K562 (cell line): ENCODE measurements at regions not wholly inside any gene's neighbourhood (a gene's known extent, or its start where the extent isn't known, plus 50 kb on each side); places are given as distances from the start of the nearest gene placed in this dataset.

Source experiments
- ATAC-seq: fragments of 200-7000 bp; cut with Tn5 transposase; 3 replicates; pipeline ENCODE4 v1.9.1; 2020; ENCODE audit warnings: moderate library complexity
- BruUV-seq: library from RNA; stranded (reverse); fragments of 400-500 nt; replicated peaks from 2 replicates; lab custom pipeline; 2021; lab: Mats Ljungman, UMichigan
- CTCF ChIA-PET: fragments of 300-600 bp; formaldehyde crosslinking; extraction: SDS; loops from one replicate; lab custom pipeline; 2021; ENCODE audit warnings: low intra/inter-chr PET ratio; lab: Yijun Ruan, JAX
- POLR2A ChIA-PET: fragments of 300-600, 350-650 bp; sonication (Branson Sonifier 250); formaldehyde crosslinking; extraction: SDS; loops from one replicate; lab custom pipeline; 2021; ENCODE audit warnings: antibody characterized with exemption, inconsistent platforms; lab: Yijun Ruan, JAX
- DNase-seq, 4 experiments: peaks; one replicate each; pipeline versions ENCODE4 v3.0.0 to v3.0.0-alpha.2; 2011 to 2018; ENCODE audit warnings: low spot score in 3 of 4, mixed read lengths in 3 of 4; ENCODE audit errors: extremely low read depth in 1 of 4
- FAIRE-seq: peaks from 2 replicates; lab custom pipeline; 2011; peaks lifted over from hg19 to GRCh38; lab: Jason Lieb, UNC
- H2AFZ ChIP-seq: 2 replicates; pipeline ENCODE4 v1.6.0; 2011; ENCODE audit warnings: low read depth, low read length, control low read depth, inconsistent platforms
- H3K27ac ChIP-seq: fragments of 200-600 bp; 3 replicates; pipeline ENCODE4 v1.8.0; 2011; ENCODE audit warnings: low read depth, mild to moderate bottlenecking, control low read depth, inconsistent platforms, low read length, moderate library complexity, mixed read lengths; ENCODE audit errors: extremely low read depth
- H3K27me3 ChIP-seq, 2 experiments: fragments of 300-600 bp in 1 of 2; 2 replicates in 1 of 2; 3 replicates in 1 of 2; pipeline versions ENCODE4 v1.6.0 to v1.8.0; 2011; ENCODE audit warnings: inconsistent platforms in 2 of 2, low read length in 2 of 2, mild to moderate bottlenecking in 1 of 2, mixed read lengths in 1 of 2, moderate library complexity in 1 of 2; ENCODE audit not compliant: control insufficient read depth in 2 of 2, insufficient read depth in 2 of 2
- H3K36me3 ChIP-seq: fragments of 300-600 bp; 3 replicates; pipeline ENCODE4 v1.8.0; 2011; ENCODE audit warnings: mild to moderate bottlenecking, low read length, inconsistent platforms; ENCODE audit not compliant: control insufficient read depth, insufficient read depth
- H3K4me1 ChIP-seq, 2 experiments: fragments of 200-600 bp in 1 of 2; replicated peaks in 1 of 2; 2 replicates in 1 of 2; 3 replicates in 1 of 2; pipeline versions ENCODE4 v1.5.1 to v1.8.0; 2011; ENCODE audit warnings: inconsistent platforms in 2 of 2, low read length in 2 of 2, mild to moderate bottlenecking in 1 of 2, mixed read lengths in 1 of 2, moderate library complexity in 1 of 2; ENCODE audit not compliant: control insufficient read depth in 2 of 2, insufficient read depth in 2 of 2
- H3K4me2 ChIP-seq: 2 replicates; pipeline ENCODE4 v1.6.1; 2011; ENCODE audit warnings: low read length, control low read depth, inconsistent platforms, mixed read lengths; ENCODE audit not compliant: insufficient read depth
- H3K4me3 ChIP-seq: fragments of 200-600 bp; sonication (generic), shearing (Covaris generic); 2 replicates; pipeline ENCODE4 v1.5.1; 2016; ENCODE audit warnings: control low read depth, inconsistent platforms
- H3K79me2 ChIP-seq: fragments of 200-600 bp; 3 replicates; pipeline ENCODE4 v1.8.0; 2011; ENCODE audit warnings: low read length, inconsistent platforms; ENCODE audit not compliant: control insufficient read depth, insufficient read depth
- H3K9ac ChIP-seq, 2 experiments: 2 replicates each; pipeline versions ENCODE4 v1.6.0 to v1.6.1; 2011; ENCODE audit warnings: low read depth in 2 of 2, low read length in 2 of 2, control low read depth in 1 of 2, inconsistent platforms in 1 of 2, mild to moderate bottlenecking in 1 of 2, mixed read lengths in 1 of 2; ENCODE audit not compliant: insufficient read depth in 1 of 2
- H3K9me1 ChIP-seq: one replicate; pipeline ENCODE4 v1.6.0; 2011; ENCODE audit warnings: inconsistent platforms, mild to moderate bottlenecking, low read length, moderate library complexity; ENCODE audit not compliant: control insufficient read depth, insufficient read depth
- H3K9me3 ChIP-seq: replicated peaks from 2 replicates; pipeline ENCODE4 v1.5.1; 2011; ENCODE audit warnings: low read depth, low read length, inconsistent platforms; ENCODE audit not compliant: control insufficient read depth, insufficient read depth
- H4K20me1 ChIP-seq: replicated peaks from 2 replicates; pipeline ENCODE4 v1.6.1; 2011; ENCODE audit warnings: low read length, inconsistent platforms, mixed read lengths; ENCODE audit not compliant: control insufficient read depth, insufficient read depth
- ATF7 ChIP-seq: fragments of 450-650 bp; IDR thresholded peaks from 2 replicates; pipeline ENCODE4 v1.7.1; 2014; ENCODE audit warnings: mild to moderate bottlenecking, moderate library complexity
- BDP1 ChIP-seq: IDR thresholded peaks from 3 replicates; pipeline ENCODE4 v1.6.1; 2011; ENCODE audit not compliant: insufficient read length, insufficient read depth
- CHAMP1 ChIP-seq: fragments of 450-650 bp; IDR thresholded peaks from 2 replicates; pipeline ENCODE4 v1.6.1; 2016; ENCODE audit warnings: mild to moderate bottlenecking
- CREM ChIP-seq: IDR thresholded peaks from 2 replicates; pipeline ENCODE4 v1.6.1; 2014; ENCODE audit warnings: antibody characterized with exemption, low read depth
- FOXJ3 ChIP-seq: sonication (generic); formaldehyde crosslinking; IDR thresholded peaks from 2 replicates; pipeline ENCODE4 v1.4.0; 2020; ENCODE audit warnings: mild to moderate bottlenecking, missing genetic modification reagents
- HDAC8 ChIP-seq: fragments of 450-650 bp; IDR thresholded peaks from 2 replicates; pipeline ENCODE4 v1.6.1; 2016; ENCODE audit warnings: mild to moderate bottlenecking, missing genetic modification characterization, moderate library complexity, missing compliant biosample characterization
- MEF2D ChIP-seq: conservative IDR thresholded peaks from 2 replicates; pipeline ENCODE4 v1.6.1; 2016; ENCODE audit warnings: low read depth, missing genetic modification characterization, missing compliant biosample characterization
- POLR2G ChIP-seq: fragments of 200-400 bp; formaldehyde crosslinking; IDR thresholded peaks from 2 replicates; pipeline ENCODE4 v1.6.1; 2017; ENCODE audit warnings: low read depth, mild to moderate bottlenecking, antibody characterized with exemption, low read length, moderate library complexity
- PPARD ChIP-seq: fragments of 250-450 bp; sonication (Bioruptor Pico); IDR thresholded peaks from 2 replicates; pipeline ENCODE4 v1.8.0; 2022; ENCODE audit warnings: inconsistent platforms, mild to moderate bottlenecking, moderate library complexity
- ZNF12 ChIP-seq: sonication (generic); formaldehyde crosslinking; IDR thresholded peaks from 2 replicates; pipeline ENCODE4 v1.4.0; 2020; ENCODE audit warnings: mild to moderate bottlenecking, missing genetic modification reagents
- ZNF316 ChIP-seq: fragments of 450-650 bp; IDR thresholded peaks from 2 replicates; pipeline ENCODE4 v1.6.1; 2016
- ZNF398 ChIP-seq: fragments of 250-450 bp; sonication (Bioruptor Pico); IDR thresholded peaks from 2 replicates; pipeline ENCODE4 v1.8.0; 2021; ENCODE audit warnings: moderate library complexity, mild to moderate bottlenecking, inconsistent platforms
- ZNF431 ChIP-seq: sonication (generic); formaldehyde crosslinking; IDR thresholded peaks from 2 replicates; pipeline ENCODE4 v1.8.0; 2022; ENCODE audit warnings: mild to moderate bottlenecking, missing genetic modification reagents
- ZSCAN32 ChIP-seq: fragments of 450-650 bp; formaldehyde crosslinking; IDR thresholded peaks from 2 replicates; pipeline ENCODE4 v1.4.0; 2020; ENCODE audit warnings: mild to moderate bottlenecking, moderate library complexity
- WGBS: fragments of 100-300 bp; shearing (Covaris generic); methylation state at CpG from one replicate; pipeline ENCODE4 v1.1.6; 2016; ENCODE audit warnings: low coverage, mixed read lengths; ENCODE audit not compliant: insufficient coverage; ENCODE audit errors: missing lambda C conversion rate; 5-methylcytosine and 5-hydroxymethylcytosine counted together
- in situ Hi-C: fragments of 300-500 bp; cut with MboI; formaldehyde crosslinking; loops from 4 replicates; pipeline ENCODE4 v1.15.0; 2018; ENCODE audit warnings: inconsistent platforms, mixed read lengths
- intact Hi-C: fragments of 100-400 bp; cut with micrococcal nuclease; formaldehyde crosslinking; loops from 2 replicates; pipeline ENCODE4 v1.14.2; 2022

DNA sequence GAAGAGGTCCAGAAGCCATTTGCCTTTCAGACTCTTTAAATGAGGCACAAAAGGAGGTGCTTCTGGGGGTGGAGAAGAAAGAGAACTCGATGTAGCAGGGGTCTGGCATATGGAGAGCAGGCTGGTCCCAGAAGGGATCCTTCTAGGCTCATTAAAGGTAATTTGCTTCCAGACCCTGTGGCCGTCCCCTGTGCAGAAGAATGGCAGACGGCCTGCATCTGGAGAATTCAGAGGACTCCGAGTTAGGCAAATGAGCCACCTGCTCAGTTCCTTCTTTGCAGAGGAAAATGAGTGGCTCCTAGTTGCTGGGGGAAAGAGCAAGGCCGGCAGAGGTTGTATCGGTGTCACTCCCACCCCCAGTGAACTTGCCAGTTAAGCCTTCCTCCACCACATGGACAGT is 73.8 kb upstream of the FAM180A start:
- POLR2A ChIA-PET, result no interaction called here
- no peaks in the 10 kb centered on the region for H3K9me1 ChIP-seq
- no peak overlapping the region for H3K4me2 ChIP-seq
- H3K79me2 ChIP-seq, result no peaks in the 10 kb centered on the region
- intact Hi-C loops (no loop called here), in situ Hi-C loops (loop anchor here (25.0 kb wide), 2 partner anchors 1040 to 1640 kb away; partner anchors contain the start of gene CHRM2)
- H4K20me1 ChIP-seq, result no peaks in the 10 kb centered on the region
- H3K9me3 ChIP-seq, result no peaks in the 10 kb centered on the region
- no peaks in the 10 kb centered on the region for H3K4me1 ChIP-seq
- WGBS, result 1% methylated on average over 6 of the region's 6 CpGs
- ATAC-seq (no peak), FAIRE-seq (no peak), DNase-seq (no peak)
- TF ChIP-seq ZNF431 (CRISPR knock-in tag) (no peak), BDP1 (no peak), POLR2G (no peak)
- no peaks in the 10 kb centered on the region for H3K36me3 ChIP-seq
- H2AFZ ChIP-seq, result no peak overlapping the region
- H3K4me3 ChIP-seq, result no peak overlapping the region
- BruUV-seq, result no TSS peak
- no peak overlapping the region for H3K27ac ChIP-seq
- no peak overlapping the region for H3K9ac ChIP-seq
- CTCF ChIA-PET, result no interaction called here
- peaks cover 50 to 69% of the 10 kb centered on the region in 2 experiments for H3K27me3 ChIP-seq

DNA sequence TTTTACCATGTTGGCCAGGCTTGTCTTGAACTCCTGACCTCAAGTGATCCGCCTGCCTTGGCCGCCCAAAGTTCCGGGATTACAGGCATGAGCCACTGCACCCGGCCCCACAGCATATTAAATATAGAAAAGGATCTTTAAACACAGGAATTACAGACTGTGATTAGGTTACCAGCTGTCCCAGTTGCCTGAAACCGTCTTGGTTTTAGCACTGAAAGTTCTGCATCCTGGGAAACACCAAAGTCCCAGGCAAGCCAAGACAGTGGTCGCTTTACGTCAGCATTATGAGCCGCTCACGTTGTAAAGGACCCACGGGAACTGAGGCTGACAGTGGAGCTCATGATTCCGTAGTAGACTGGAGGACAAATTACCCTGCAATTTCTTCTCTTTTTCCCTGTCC is 69.0 kb upstream of the FAM180A start:
- intact Hi-C loops (no loop called here), in situ Hi-C loops (loop anchor here (25.0 kb wide), 2 partner anchors 1045 to 1645 kb away; partner anchors contain the start of gene CHRM2)
- FAIRE-seq (no peak), ATAC-seq (peak; percentile 33; the same call in 1 of the 3 replicates)
- no peaks in the 10 kb centered on the region for H3K36me3 ChIP-seq
- H3K9me3 ChIP-seq, result no peaks in the 10 kb centered on the region
- H3K79me2 ChIP-seq, result no peaks in the 10 kb centered on the region
- no peak overlapping the region for H3K9ac ChIP-seq
- no TSS peak for BruUV-seq
- H3K4me1 ChIP-seq, result no peaks in the 10 kb centered on the region
- ChIA-PET CTCF (no interaction called here), POLR2A (interaction anchor here (0.6 kb wide), 1 partner anchor 135 kb away, joined by 3 read pairs; no protein-coding TSS in a partner anchor)
- H2AFZ ChIP-seq, result peak overlapping the region; percentile 40; the same call in 1 of the 2 replicates
- WGBS, result 3% methylated on average over 11 of the region's 11 CpGs
- peak overlapping the region; percentile 16; the same call in 1 of the 2 replicates for H3K4me2 ChIP-seq
- H3K9me1 ChIP-seq, result no peaks in the 10 kb centered on the region
- H3K27ac ChIP-seq, result no peak overlapping the region
- no peaks in the 10 kb centered on the region for H4K20me1 ChIP-seq
- TF ChIP-seq ATF7 (no peak), ZNF12 (no peak), ZSCAN32 (CRISPR knock-in tag) (no peak), CHAMP1 (no peak), ZNF316 (peak; percentile 55; the same call in 1 of the 2 replicates), MEF2D (tag) (no peak), CREM (peak; percentile 58), PPARD (CRISPR knock-in tag) (no peak), FOXJ3 (CRISPR knock-in tag) (no peak), ZNF398 (no peak), HDAC8 (tag) (no peak)
- TF ChIP-seq, all 486 proteins: peak for 2
- DNase-seq, result no peak
- Histone ChIP-seq H3K4me3 (no peak overlapping the region), H3K27me3 (peaks cover 41 to 65% of the 10 kb centered on the region in 2 experiments)
